H9 (cell line): ENCODE measurements at regions not wholly inside any gene's neighbourhood (a gene's known extent, or its start where the extent isn't known, plus 50 kb on each side); places are given as distances from the start of the nearest gene placed in this dataset.

Source experiments
- DNase-seq: peaks from one replicate; pipeline ENCODE4 v3.0.0-alpha.2; 2017
- H2AFZ ChIP-seq: one replicate; pipeline ENCODE4 v1.6.1; 2013; ENCODE audit warnings: mild to moderate bottlenecking, low read length, control low read depth, moderate library complexity
- H2AK5ac ChIP-seq: 2 replicates; pipeline ENCODE4 v1.6.1; 2013; ENCODE audit warnings: low read length, control low read depth, mixed read lengths; ENCODE audit not compliant: insufficient read length
- H2BK120ac ChIP-seq: one replicate; pipeline ENCODE4 v1.6.1; 2013; ENCODE audit warnings: low read depth, mild to moderate bottlenecking, low read length, control low read depth, inconsistent platforms; ENCODE audit not compliant: poor library complexity, severe bottlenecking
- H2BK12ac ChIP-seq: 2 replicates; pipeline ENCODE4 v1.6.1; 2013; ENCODE audit warnings: low read length, control low read depth, mixed read lengths, low read depth; ENCODE audit not compliant: insufficient read length
- H2BK15ac ChIP-seq: 2 replicates; pipeline ENCODE4 v1.6.1; 2013; ENCODE audit warnings: low read depth, low read length, control low read depth
- H2BK20ac ChIP-seq: one replicate; pipeline ENCODE4 v1.6.1; 2013; ENCODE audit warnings: low read depth, mild to moderate bottlenecking, low read length, control low read depth, inconsistent platforms; ENCODE audit not compliant: poor library complexity, severe bottlenecking
- H2BK5ac ChIP-seq: 2 replicates; pipeline ENCODE4 v1.6.1; 2013; ENCODE audit warnings: low read length, control low read depth, mixed read lengths; ENCODE audit not compliant: insufficient read length
- H3K14ac ChIP-seq: 2 replicates; pipeline ENCODE4 v1.6.1; 2013; ENCODE audit warnings: low read length, control low read depth; ENCODE audit not compliant: insufficient read depth
- H3K18ac ChIP-seq: 2 replicates; pipeline ENCODE4 v1.6.1; 2013; ENCODE audit warnings: low read depth, mild to moderate bottlenecking, mixed read lengths, low read length, control low read depth; ENCODE audit not compliant: insufficient read length
- H3K23ac ChIP-seq: 2 replicates; pipeline ENCODE4 v1.6.1; 2013; ENCODE audit warnings: low read length, control low read depth, mixed read lengths, low read depth; ENCODE audit not compliant: insufficient read length
- H3K23me2 ChIP-seq: 2 replicates; pipeline ENCODE4 v1.6.1; 2013; ENCODE audit warnings: low read depth, mild to moderate bottlenecking, mixed read lengths, low read length, control low read depth; ENCODE audit not compliant: insufficient read length, poor library complexity, severe bottlenecking
- H3K27ac ChIP-seq: 2 replicates; pipeline ENCODE4 v1.5.1; 2013; ENCODE audit warnings: low read length, control low read depth, mixed read lengths, low read depth; ENCODE audit not compliant: insufficient read length
- H3K27me3 ChIP-seq: 2 replicates; pipeline ENCODE4 v1.6.1; 2013; ENCODE audit warnings: low read length, control low read depth, inconsistent platforms; ENCODE audit not compliant: insufficient read depth
- H3K4ac ChIP-seq: 2 replicates; pipeline ENCODE4 v1.6.1; 2013; ENCODE audit warnings: low read depth, mild to moderate bottlenecking, control low read depth, inconsistent platforms, low read length, moderate library complexity
- H3K4me1 ChIP-seq: 2 replicates; pipeline ENCODE4 v1.6.1; 2013; ENCODE audit warnings: low read length, control low read depth, inconsistent platforms; ENCODE audit not compliant: insufficient read depth
- H3K4me2 ChIP-seq: 2 replicates; pipeline ENCODE4 v1.6.1; 2013; ENCODE audit warnings: low read length, control low read depth, mixed read lengths; ENCODE audit not compliant: insufficient read length, insufficient read depth
- H3K56ac ChIP-seq: 2 replicates; pipeline ENCODE4 v1.6.1; 2013; ENCODE audit warnings: low read depth, mild to moderate bottlenecking, mixed read lengths, low read length, control low read depth; ENCODE audit not compliant: insufficient read length
- H3K79me1 ChIP-seq: 2 replicates; pipeline ENCODE4 v1.6.1; 2013; ENCODE audit warnings: low read depth, mild to moderate bottlenecking, moderate library complexity, low read length, control low read depth, inconsistent platforms; ENCODE audit not compliant: insufficient read depth, poor library complexity, severe bottlenecking
- H3K79me2 ChIP-seq: 2 replicates; pipeline ENCODE4 v1.6.1; 2013; ENCODE audit warnings: low read length, control low read depth, inconsistent platforms; ENCODE audit not compliant: insufficient read depth
- H3K9ac ChIP-seq: 2 replicates; pipeline ENCODE4 v1.6.1; 2013; ENCODE audit warnings: low read length, control low read depth, mixed read lengths; ENCODE audit not compliant: insufficient read length; ENCODE audit errors: extremely low read depth
- H3K9me3 ChIP-seq: one replicate; pipeline ENCODE4 v1.6.1; 2013; ENCODE audit warnings: low read depth, low read length, inconsistent platforms; ENCODE audit not compliant: control insufficient read depth
- H3T11ph ChIP-seq: one replicate; pipeline ENCODE4 v1.6.1; 2013; ENCODE audit warnings: mild to moderate bottlenecking, low read length, control low read depth, inconsistent platforms
- H4K20me1 ChIP-seq: one replicate; pipeline ENCODE4 v1.6.1; 2013; ENCODE audit not compliant: control insufficient read depth, insufficient read length, insufficient read depth
- H4K5ac ChIP-seq: 2 replicates; pipeline ENCODE4 v1.6.1; 2013; ENCODE audit warnings: low read depth, mild to moderate bottlenecking, mixed read lengths, low read length, control low read depth; ENCODE audit not compliant: insufficient read length
- H4K8ac ChIP-seq: replicated peaks from 2 replicates; pipeline ENCODE4 v1.6.1; 2013; ENCODE audit warnings: low read length, control low read depth, mixed read lengths, low read depth; ENCODE audit not compliant: insufficient read length
- H4K91ac ChIP-seq: 2 replicates; pipeline ENCODE4 v1.6.1; 2013; ENCODE audit warnings: low read depth, mild to moderate bottlenecking, moderate library complexity, mixed read lengths, low read length, control low read depth; ENCODE audit not compliant: insufficient read length
- H3K27ac Mint-ChIP-seq, 3 experiments: 2 replicates in 2 of 3; 3 replicates in 1 of 3; pipeline ENCODE4 v1.8.0; 2020 to 2021; ENCODE audit warnings: mixed read lengths in 3 of 3, mild to moderate bottlenecking in 1 of 3, moderate library complexity in 1 of 3
- H3K27me3 Mint-ChIP-seq: 2 replicates; pipeline ENCODE4 v1.8.0; 2021; ENCODE audit warnings: low read depth, mild to moderate bottlenecking, moderate library complexity, mixed read lengths
- H3K36me3 Mint-ChIP-seq, 3 experiments: 2 replicates in 2 of 3; 3 replicates in 1 of 3; pipeline ENCODE4 v1.8.0; 2020 to 2021; ENCODE audit warnings: low read depth in 3 of 3, mixed read lengths in 3 of 3; ENCODE audit not compliant: insufficient read depth in 1 of 3
- H3K4me1 Mint-ChIP-seq, 2 experiments: 2 replicates each; pipeline ENCODE4 v1.8.0; 2020; ENCODE audit warnings: mixed read lengths in 2 of 2
- H3K4me3 Mint-ChIP-seq, 2 experiments: 2 replicates in 1 of 2; 3 replicates in 1 of 2; pipeline ENCODE4 v1.8.0; 2020 to 2021; ENCODE audit warnings: mild to moderate bottlenecking in 2 of 2, mixed read lengths in 2 of 2, moderate library complexity in 1 of 2
- H3K9me3 Mint-ChIP-seq, 2 experiments: 2 replicates in 1 of 2; 3 replicates in 1 of 2; pipeline ENCODE4 v1.8.0; 2020; ENCODE audit warnings: mild to moderate bottlenecking in 2 of 2, mixed read lengths in 2 of 2, moderate library complexity in 1 of 2
- WGBS: extraction: QIAGEN DNeasy Blood & Tissue Kit; methylation state at CpG from one replicate; pipeline ENCODE4 v1.1.7; 2013; ENCODE audit warnings: missing lambda C conversion rate, low lambda C conversion rate, mixed read lengths; ENCODE audit not compliant: insufficient read length; ENCODE audit errors: extremely low coverage; 5-methylcytosine and 5-hydroxymethylcytosine counted together
- TF ChIP-seq, protein P1 (sequence below): fragments of 200-600 bp; sonication (generic); conservative IDR thresholded peaks from 3 replicates; pipeline ENCODE4 v1.8.0; 2021; ENCODE audit warnings: antibody characterized with exemption, mild to moderate bottlenecking

- H2AK5ac ChIP-seq, result no peak overlapping the region
- H4K5ac ChIP-seq, result no peak overlapping the region
- H2BK20ac ChIP-seq, result no peak overlapping the region
- H4K20me1 ChIP-seq, result no peaks in the 10 kb centered on the region
- H3K27ac ChIP-seq, result no peak overlapping the region
- H3K23me2 ChIP-seq, result no peaks in the 10 kb centered on the region
- Mint-ChIP-seq H3K27me3 (no peaks in the 10 kb centered on the region; the same call in 1 of the 2 replicates), H3K4me3 (no peak overlapping the region), H3K9me3 (no peaks in the 10 kb centered on the region), H3K27ac (no peak overlapping the region), H3K36me3 (no peaks in the 10 kb centered on the region), H3K4me1 (no peaks in the 10 kb centered on the region)
- H2BK120ac ChIP-seq, result no peak overlapping the region
- no peaks in the 10 kb centered on the region for H3K27me3 ChIP-seq
- no peak overlapping the region for H2BK5ac ChIP-seq
- no peak overlapping the region for H3K23ac ChIP-seq
- no peak overlapping the region for H3K4ac ChIP-seq
- no CpG with 5 or more reads among the region's 1 CpG for WGBS
- H3K56ac ChIP-seq, result no peak overlapping the region
- no peaks in the 10 kb centered on the region for H3K9me3 ChIP-seq
- no peaks in the 10 kb centered on the region for H3K4me1 ChIP-seq
- H2AFZ ChIP-seq, result no peak overlapping the region
- TF ChIP-seq, protein P1, sequence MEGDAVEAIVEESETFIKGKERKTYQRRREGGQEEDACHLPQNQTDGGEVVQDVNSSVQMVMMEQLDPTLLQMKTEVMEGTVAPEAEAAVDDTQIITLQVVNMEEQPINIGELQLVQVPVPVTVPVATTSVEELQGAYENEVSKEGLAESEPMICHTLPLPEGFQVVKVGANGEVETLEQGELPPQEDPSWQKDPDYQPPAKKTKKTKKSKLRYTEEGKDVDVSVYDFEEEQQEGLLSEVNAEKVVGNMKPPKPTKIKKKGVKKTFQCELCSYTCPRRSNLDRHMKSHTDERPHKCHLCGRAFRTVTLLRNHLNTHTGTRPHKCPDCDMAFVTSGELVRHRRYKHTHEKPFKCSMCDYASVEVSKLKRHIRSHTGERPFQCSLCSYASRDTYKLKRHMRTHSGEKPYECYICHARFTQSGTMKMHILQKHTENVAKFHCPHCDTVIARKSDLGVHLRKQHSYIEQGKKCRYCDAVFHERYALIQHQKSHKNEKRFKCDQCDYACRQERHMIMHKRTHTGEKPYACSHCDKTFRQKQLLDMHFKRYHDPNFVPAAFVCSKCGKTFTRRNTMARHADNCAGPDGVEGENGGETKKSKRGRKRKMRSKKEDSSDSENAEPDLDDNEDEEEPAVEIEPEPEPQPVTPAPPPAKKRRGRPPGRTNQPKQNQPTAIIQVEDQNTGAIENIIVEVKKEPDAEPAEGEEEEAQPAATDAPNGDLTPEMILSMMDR, result no peak
- H2BK15ac ChIP-seq, result no peak overlapping the region
- H3K79me2 ChIP-seq, result no peaks in the 10 kb centered on the region
- H3K79me1 ChIP-seq, result no peaks in the 10 kb centered on the region
- H3T11ph ChIP-seq, result no peak overlapping the region
- no peak for DNase-seq
- H4K91ac ChIP-seq, result no peak overlapping the region
- no peak overlapping the region for H3K4me2 ChIP-seq
- no peak overlapping the region for H3K9ac ChIP-seq
- no peak overlapping the region for H2BK12ac ChIP-seq
- no peak overlapping the region for H3K18ac ChIP-seq
- H4K8ac ChIP-seq, result no peak overlapping the region
- H3K14ac ChIP-seq, result no peak overlapping the region
Observed at GRCh38 chr6:147779624-147780023, 271.1 kb downstream of the SAMD5 start.
